ENCODE measurements at regions not wholly inside any gene's neighbourhood (a gene's known extent, or its start where the extent isn't known, plus 50 kb on each side); places are given as distances from the start of the nearest gene placed in this dataset.

DNA sequence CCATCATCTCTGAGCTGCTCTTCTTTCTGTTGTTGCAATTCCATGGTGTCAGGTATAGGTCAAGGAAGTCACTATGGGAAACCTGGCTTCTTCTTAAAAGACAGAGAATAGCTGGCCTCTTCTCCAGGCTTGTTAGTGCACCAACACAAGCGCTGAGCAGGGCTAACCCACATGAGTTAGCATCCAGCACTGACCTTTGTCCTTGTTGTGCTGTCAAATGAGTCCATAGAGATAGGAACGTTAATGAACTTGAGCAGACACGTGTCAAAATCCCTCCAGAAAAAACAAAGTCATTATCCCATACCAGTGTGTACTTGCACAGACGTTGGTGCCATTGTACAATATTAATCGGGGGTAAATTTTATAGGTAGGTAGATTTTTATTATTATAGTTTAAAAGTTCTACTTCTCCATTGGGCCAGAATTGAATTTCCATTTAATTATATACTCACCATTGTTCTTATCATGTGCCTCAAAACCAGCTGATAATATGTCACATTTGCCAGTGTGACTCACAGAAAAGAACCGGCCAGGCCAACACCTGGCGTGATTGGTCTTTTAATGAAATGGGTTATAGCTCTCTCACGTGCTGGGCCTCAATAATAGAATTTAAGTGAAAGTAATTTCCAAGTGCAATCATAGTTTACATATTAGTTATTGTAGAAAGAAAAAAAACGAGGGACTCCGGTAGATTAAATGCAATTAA is 468.8 kb upstream of the MGMT start:
- DNase-seq = no peak

GRCh38 chr10:129004398-129004797 is 462.6 kb upstream of the MGMT start:
- no peak for DNase-seq

DNA sequence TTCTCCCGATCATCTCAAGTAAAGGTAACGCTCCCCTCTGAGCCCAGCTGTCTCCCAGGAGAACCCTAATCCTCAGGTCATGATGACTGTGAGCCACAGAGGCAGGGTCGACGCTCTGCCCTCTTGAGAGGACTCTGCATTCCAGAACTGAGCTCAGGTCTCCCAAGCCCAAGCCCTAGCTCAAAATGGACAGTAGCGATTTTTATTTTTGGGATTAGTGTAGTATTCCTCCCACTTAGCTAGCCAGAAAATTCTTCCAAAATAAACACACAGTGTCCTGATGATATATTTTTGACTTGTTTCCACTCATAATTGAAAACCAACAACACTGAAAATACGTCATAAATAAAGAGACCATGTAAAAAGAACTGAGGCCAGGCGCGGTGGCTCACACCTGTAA is 462.0 kb upstream of the MGMT start:
- DNase-seq = no peak

- DNase-seq = no peak
Observed at GRCh38 chr10:129005804-129006203, 461.2 kb upstream of the MGMT start.

GRCh38 chr10:129018511-129018910 is 448.5 kb upstream of the MGMT start:
- no peak for DNase-seq

DNA sequence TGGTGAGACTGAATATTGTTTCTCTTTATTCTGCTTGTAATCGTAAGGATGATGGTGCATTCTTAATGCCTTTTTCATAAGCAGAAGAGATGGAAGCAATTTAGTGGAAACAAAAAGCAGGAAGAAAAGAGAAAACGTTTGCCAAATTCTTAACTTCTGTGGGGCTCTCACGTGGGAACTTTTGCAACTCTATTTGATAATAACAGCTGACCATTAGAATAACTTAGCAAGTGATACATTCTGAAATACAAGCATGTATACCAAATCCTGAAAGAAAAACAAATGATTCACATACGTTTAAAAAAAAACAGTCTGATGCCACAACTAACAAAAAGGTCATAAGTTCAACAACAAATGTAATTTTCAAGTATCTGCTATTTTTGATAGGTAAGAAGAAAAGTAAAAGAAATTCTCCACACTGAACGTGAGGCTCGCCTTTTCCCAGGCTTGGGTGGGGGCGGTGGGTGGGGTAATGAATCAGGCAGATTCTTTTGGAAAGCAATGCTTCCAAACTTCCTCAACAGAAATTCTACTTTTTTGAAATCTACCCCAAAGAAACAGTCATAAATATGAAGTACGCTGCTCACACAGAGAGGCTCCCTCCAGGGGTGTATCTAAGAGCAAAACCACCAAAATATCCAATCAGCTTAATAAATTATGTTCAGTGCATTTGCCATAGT is 446.2 kb upstream of the MGMT start:
- no peak for DNase-seq

DNA sequence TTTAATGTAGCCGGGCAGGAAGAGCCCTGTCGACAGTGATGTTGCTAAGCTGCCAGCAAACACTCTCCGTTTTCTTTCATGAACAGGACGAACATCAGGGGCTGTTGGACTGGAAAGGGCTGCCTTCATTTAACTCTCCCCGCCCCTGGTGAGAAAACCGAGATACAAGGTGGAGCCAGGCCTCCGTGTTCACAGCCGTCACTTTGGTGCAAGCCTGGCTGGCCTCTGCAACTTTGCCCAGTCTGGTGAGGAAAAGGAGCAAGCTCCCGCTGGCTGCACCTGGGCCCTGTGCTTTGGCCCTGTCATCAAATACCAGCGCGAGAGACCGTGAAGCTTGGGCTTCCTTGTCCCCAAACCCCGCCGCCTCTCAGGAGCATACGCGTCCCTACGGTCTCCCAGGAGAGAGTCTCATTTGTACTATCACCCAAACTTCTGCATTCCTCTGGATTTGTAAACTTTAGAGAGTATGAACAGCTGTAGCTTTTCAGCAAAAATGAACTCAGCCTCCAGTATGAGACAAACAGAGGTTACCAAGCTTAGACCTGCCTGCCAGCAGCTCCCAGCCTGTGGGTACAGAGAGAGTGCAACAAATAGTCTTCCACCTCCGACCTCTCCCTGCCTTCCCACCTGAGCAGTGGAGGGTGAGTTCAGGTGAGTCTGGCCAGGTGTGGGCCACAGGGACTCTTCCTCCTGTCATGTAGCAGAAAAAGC is 445.3 kb upstream of the MGMT start:
- no peak for DNase-seq

GRCh38 chr10:129023082-129023481 is 444.0 kb upstream of the MGMT start:
- no peak for DNase-seq

- DNase-seq = no peak
Observed at GRCh38 chr10:129024046-129024445, 443.0 kb upstream of the MGMT start.

DNA sequence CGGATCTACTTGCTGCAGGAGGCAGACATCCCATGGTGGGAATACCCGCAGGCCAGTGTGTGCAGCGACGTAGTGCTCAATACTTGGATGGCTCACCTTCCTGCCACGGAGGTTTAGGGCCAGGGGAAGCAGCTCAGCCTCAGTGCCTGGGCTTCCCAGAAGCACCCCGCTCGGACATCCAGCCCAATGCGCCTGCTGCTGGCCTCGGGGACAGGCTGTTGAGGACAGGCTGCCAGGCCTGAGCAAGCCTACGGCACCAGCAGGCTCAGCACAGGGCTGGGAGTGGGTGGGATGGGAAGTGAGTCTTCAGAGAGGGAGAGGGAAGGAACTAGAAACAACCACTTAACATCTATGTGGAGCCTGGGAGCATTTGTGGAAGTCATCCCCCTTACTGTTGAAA is 441.3 kb upstream of the MGMT start:
- no peak for DNase-seq

- DNase-seq = no peak
Observed at GRCh38 chr10:129027906-129028305, 439.1 kb upstream of the MGMT start.

GRCh38 chr10:129028451-129028850 is 438.6 kb upstream of the MGMT start:
- no peak for DNase-seq

DNA sequence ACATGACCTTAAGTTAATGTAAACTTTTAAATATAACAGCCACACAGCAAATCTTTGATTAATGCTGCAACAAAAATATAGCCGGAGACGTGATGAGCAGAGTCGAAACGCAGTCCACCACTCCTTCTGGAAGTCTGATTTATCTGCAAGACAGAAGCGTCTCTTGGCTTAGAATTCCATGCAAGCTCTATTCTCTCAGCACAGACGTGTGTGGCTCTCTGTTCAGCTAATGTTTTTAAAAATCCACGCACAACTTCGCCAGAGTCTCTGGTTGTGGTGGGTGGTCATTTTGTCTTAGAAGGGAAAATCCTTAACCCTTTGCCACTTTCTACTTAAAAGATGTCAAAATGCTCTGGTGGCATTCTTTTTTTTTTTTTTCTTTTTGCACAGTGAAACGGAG is 438.0 kb upstream of the MGMT start:
- DNase-seq = no peak

GRCh38 chr10:129029851-129030602 is 437.0 kb upstream of the MGMT start:
- DNase-seq = no peak

- DNase-seq = no peak
Observed at GRCh38 chr10:129030603-129030895, 436.5 kb upstream of the MGMT start.

DNA sequence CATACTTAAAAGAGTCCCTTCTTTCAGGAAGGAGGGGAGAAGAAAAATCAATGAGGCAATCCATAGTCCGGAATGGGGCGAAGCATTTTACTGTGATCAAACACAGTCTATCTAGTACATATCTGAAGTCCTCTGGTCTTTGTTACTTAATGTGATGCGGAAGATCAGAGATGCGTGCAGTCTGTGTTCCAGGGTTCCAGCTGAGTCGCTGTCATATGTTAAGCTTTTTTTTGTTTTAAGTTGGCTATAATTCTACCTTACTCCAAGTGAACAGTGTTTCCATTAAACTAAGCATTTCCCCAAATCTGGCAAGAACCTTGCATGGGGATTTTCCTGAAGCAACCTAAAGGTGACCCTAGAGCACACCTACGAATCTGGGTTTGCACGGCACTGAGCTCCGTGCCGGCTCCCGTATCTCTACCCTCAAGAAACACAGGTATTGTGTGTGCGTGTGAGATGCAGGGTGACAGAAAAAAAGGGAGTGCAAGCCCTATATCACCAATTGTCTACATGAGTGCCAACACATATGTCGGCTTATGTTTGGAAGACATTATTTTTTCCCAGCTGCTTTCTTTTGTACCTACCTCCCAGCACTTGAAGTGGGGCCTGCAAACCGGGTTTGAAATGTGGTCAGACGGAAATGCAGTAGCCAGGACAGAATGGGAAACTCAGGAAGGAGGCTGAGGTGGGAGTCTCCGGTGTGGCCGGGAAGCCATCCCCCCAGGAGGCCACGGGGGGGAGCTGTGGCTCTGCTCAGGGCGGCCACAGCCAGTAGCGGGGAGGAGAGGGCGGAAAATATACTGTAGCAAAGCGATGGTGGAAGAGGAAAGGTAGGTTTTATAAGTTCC is 435.8 kb upstream of the MGMT start:
- DNase-seq = no peak

DNA sequence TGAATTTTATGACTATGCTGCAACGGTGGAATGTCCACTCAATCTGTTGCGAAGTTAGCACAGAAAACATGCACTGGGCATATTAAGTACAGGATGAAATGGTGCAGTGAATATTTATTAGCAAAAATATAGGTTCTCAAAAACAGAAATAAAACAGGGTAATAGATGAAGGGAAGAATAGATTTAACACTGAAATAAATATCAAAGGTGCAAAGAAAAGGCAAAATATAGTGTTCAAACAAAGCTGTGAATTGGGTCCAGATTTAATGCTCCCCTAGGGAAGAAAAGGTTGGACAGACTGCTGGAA is 435.2 kb upstream of the MGMT start:
- DNase-seq = no peak

DNA sequence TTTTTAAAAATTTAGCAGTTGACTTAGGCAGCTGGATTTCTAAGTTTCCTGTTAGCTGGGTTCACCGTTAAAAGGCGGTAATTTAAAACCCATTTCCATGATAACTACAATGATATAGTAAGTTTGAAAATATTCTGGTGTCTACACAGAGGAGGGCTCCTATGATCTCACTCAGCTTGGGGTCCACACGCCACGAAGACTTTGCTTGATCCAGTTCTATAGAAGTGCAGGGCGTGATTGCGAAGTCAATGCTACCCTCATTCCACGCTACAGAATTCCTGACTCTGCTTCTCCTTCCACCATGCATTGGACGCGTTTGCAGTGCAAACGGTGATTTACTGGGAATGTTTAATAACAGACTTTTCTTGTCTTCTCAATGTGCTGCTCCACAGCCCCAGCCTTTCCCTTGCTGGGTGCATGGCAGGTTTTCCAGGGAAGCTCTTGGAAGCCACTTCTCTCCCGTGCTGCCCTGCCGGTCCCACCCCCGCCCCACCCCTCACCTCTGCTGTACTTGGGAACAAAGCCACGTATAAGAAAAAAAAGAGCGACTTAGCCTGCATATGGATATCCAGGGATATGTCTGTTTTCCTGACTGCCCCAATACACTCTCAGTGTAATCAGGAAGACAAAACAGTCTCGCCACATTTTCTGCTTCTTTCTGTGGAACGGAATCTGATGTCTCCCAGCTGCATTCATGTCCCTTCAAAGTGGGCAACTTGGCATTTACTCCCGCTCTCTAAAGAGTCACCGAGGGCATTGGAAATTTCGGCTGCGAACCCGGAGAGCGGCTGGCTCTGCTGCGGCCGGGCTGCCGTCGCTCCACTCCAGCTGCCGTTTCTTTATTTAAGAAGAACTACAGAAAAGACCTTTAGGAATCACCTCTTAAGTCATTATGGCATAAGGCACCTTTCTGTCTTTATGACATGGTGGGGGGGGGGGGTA is 434.4 kb upstream of the MGMT start:
- no peak for DNase-seq

- no peak for DNase-seq
Observed at GRCh38 chr10:129033340-129033739, 433.7 kb upstream of the MGMT start.

DNA sequence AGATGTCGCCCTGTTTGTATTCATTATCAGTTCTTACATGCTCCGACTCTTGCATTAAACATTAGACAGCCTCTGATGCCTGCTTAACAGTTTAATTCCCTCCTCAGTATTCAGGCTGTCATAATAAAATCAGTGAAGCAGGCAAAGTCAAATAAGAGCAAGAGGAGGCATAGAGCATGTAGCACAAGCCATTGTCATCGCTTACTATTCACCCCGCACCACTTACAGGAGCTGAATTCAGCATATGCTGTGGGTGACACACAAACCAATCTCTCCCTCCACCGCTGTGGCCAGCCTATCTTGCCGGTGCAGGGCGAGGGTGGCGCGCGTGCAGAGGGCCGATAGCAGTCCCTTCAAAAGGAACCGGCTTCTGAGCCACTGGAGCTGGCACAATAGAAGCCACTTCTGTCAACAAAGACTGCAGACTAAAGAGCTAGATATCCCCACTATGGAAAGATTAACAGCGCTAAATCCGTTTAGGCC is 433.2 kb upstream of the MGMT start:
- no peak for DNase-seq

- DNase-seq = no peak
Observed at GRCh38 chr10:129035052-129035827, 431.8 kb upstream of the MGMT start.
